Astrocyte of the hippocampus (primary cell): ENCODE measurements at regions not wholly inside any gene's neighbourhood (a gene's known extent, or its start where the extent isn't known, plus 50 kb on each side); places are given as distances from the start of the nearest gene placed in this dataset.

Source experiments
- DNase-seq: peaks from one replicate; pipeline ENCODE4 v3.0.0; 2011; ENCODE audit warnings: low read depth, low spot score

DNA sequence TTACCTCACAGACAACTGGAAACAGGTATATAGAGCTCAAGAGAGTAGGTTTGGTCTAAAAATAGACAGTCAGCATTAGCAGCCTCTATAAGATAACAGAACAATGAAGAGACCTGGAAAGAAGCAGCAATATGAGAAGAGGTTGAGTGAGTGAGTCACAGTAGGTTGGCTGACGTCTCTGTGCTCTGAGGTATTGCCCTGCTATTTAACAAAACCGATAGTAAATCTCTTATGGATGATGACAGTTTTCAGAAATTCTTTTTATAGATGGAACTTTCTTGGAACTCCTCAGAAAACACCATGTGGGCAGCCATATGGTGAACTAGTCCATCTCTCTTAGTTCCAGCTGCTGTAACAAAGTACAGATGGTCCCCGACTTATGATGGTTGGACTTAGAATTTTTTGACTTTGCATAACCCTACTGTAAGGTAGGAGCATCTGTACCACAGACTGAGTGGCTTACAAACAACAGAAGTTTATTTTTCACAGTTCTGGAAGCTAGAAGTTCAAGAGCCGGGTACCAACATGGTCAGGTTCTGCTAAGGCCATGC lies 123.5 kb downstream of the MBD2 start:
- DNase-seq = no peak

GRCh38 chr18:54100466-54100865 lies 124.0 kb downstream of the MBD2 start:
- no peak for DNase-seq

GRCh38 chr18:54094474-54094873 lies 130.0 kb downstream of the MBD2 start:
- no peak for DNase-seq

DNA sequence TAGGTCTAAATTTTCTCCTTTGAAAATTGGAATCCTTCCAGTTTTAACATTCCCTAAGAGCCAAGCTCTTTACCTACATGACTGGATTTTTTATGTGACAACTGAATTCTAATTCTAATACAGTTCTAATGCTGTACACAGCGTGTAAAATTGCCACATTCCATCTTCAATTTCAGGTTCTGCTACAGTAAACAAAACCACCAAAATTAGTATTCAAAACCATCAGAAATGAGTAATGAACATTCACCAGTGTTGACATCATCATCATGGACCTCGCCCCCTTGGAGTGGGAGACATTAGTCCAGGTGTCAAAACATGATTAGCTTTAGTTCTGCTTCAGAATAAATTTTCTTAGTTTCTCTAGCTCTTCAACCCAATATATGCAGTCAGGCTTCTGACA lies 133.6 kb downstream of the MBD2 start:
- DNase-seq = peak; percentile 71

- peak; percentile 16 for DNase-seq
These were observed 134.6 kb downstream of the MBD2 start for GRCh38 chr18:54089749-54090459.

GRCh38 chr18:54086863-54087262 lies 137.6 kb downstream of the MBD2 start:
- DNase-seq = no peak

DNA sequence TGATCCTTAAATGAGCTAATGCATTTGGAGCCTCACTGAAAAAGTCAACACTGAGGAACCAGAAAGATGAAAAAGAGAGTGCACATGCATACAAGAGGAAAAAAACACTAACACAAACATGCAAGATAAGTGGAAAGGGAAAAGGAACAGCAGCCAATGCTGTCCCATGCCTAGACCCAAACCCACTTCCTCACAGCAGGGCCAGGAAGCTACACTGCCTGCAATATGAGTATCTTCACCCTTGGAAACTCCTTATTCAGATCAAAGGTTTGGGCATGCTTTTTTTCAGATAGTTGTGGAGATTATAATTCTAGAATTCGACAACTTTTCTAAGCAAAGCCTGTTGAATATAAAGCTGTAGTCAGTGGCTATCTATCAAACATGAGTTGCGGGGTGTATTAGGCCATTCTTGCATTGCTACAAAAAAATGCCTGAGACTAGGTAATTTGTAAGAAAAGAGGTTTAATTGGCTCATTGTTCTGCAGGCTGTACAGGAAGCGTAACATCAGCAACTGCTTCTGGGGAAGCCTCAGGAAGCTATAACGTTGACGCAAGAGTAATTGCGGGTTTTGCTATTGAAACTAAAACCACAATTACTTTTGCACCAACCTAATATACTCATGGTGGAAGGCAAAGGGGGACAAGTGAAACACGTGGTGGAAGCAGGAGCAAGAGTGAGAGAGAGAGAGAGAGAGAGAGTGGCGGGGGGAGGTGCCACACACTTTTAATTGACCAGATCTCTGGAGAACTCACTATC lies 138.2 kb downstream of the MBD2 start:
- DNase-seq = no peak

- DNase-seq = no peak
These were observed 143.6 kb downstream of the MBD2 start for GRCh38 chr18:54080858-54081257.

GRCh38 chr18:54076166-54076565 lies 148.3 kb downstream of the MBD2 start:
- no peak for DNase-seq

- no peak for DNase-seq
These were observed 148.8 kb downstream of the MBD2 start for GRCh38 chr18:54075689-54076088.

DNA sequence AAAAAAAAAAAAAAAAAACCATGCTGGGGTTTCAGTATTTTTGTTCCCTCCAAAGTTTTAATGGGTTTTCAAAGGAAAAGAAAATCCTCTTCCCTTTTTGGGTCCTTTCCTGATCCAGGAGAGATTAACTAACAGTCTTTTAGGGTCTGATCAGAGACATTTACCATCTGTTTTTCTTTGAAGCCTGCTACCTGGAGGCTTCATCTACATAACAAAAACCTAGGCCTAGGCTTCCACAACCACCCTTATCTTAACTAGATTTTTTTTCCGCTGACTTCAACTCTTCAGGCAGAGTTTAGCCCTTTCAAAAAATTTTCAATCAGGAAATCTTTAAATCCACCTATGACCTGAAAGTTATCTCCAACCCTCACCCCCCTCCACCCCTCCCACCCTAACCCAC lies 154.7 kb downstream of the MBD2 start:
- no peak for DNase-seq

GRCh38 chr18:54060343-54061005 lies 164.0 kb downstream of the MBD2 start:
- DNase-seq = no peak

DNA sequence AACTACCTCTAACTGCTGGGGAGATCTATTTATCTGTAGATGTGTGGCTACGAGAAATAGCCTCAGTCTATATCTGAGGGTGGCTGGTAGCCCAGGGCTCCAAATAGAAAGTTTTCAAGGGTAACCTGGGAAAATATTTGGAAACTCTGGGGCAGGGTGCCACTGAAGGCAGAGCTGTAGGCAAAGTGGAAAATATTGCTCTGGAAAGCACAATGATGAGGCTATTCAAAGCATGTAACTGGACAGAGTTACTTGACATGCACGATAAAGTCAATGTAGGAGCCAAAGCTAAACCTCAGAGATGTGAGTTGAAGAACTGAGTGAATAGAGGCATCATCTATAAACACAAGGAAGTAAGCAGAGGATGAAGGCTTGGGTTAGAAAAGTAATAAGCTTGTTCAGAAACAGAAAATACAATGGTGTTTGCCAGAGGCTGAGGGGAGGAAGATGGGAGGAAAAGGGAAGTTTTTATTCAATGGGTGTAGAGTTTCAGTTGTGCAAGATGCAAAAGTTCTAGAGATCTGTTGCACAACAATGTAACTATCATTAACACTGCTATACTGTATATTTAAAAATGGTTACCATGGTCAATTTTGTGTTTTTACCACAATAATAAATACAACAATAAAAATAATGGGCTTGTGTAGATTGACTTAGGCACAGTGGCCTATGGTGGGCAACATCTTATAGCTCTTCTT lies 171.6 kb downstream of the MBD2 start:
- DNase-seq = no peak

DNA sequence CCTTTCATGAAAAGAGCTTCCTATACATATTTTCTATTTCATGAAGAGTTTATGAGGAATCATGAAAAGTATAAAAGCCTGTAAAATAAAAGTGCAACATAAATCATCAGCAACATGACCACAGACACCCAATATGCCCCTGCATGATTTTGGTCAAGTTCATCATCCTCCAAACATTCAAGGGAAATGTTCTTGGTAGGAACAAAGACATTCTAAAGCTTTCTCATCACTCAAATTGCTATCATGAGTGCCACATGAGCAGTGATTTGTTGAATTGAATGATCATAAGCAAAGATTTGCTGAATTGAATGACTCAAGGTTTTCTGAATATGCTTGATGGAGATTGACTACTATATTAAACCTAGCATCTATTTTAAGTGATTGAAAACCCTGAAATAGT lies 172.2 kb downstream of the MBD2 start:
- DNase-seq = no peak

- peak; percentile 19 for DNase-seq
These were observed 180.8 kb downstream of the MBD2 start for GRCh38 chr18:54043484-54044251.

DNA sequence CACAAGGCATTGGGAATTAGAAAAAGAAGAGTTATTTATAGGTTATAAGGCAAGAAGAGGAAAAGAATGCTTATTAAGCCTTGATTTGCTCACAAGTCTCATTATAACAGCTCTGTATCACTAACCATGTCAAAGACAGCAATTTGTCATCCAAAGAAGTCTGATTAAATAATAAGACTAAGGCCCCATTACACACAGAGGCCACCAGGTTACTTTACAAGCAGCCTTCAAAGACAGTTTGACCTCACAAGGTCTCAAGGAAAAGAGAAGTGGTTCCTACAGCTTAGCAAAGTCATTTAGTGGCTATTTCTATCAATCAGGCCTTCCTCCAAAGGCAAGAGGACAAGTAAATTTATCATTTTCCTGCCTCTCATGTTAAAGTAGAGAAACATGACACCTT lies 188.5 kb downstream of the MBD2 start:
- no peak for DNase-seq

DNA sequence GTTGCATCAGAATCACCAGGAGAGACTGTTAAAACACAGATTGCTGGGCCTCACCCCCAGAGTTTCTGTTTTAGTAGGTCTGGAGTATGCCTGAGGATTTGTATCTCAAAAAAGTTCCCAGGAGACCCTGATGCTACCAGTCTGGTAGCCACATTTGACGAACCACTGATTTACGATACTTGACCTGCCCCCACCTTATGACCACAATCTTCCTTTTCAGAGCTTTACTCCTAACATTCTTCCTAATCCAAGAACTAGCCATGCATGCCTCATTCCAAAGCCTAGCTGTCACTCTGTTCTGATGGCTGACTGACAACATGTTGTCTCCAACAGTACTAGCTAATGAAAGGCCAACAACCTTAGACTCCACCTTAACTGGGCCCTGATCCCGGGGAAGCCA lies 191.4 kb downstream of the MBD2 start:
- DNase-seq = peak; percentile 8

- no peak for DNase-seq
These were observed 192.1 kb downstream of the MBD2 start for GRCh38 chr18:54032412-54032811.

- no peak for DNase-seq
These were observed 193.2 kb downstream of the MBD2 start for GRCh38 chr18:54031243-54031642.

GRCh38 chr18:54030434-54030833 lies 194.0 kb downstream of the MBD2 start:
- no peak for DNase-seq

GRCh38 chr18:54023471-54023870 lies 201.0 kb downstream of the MBD2 start:
- DNase-seq = peak; percentile 73
